ENCODE measurements at regions not wholly inside any gene's neighbourhood (a gene's known extent, or its start where the extent isn't known, plus 50 kb on each side); places are given as distances from the start of the nearest gene placed in this dataset.
A peak's percentile ranks its signal among the peaks of the same experiment; 100 is the strongest.

DNA sequence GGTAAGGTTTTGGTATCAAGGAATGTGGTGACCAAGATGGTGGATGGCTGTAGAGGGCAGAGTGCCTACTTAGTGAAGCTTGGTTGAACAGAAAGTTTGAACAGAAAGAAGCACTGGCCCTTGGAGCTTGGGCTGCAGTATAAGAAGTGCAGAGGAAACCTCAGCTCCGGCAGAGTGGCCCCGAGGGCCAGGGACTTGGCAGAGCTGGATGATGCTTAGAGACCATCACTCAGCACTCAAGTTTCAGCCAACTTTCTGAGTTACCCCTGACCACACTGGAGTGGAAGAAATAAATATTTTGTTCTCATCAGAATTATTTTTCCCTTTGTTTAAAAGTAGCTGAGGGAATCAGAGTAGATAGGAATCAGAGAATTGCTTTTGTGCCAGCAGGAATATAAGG, 336.7 kb downstream of the C7orf25 start:
- no peak for DNase-seq (ENCODE audit: extremely low read depth, insufficient read length)
- no peak overlapping the region for H3K4me3 ChIP-seq (replicated peaks; ENCODE audit: low read depth, low read length)
- H3K27me3 ChIP-seq (replicated peaks; ENCODE audit: control insufficient read depth, insufficient read depth, low read length) = no peaks in the 10 kb centered on the region
- no peaks in the 10 kb centered on the region for H3K36me3 ChIP-seq (ENCODE audit: control insufficient read depth, insufficient read depth, low read length)
- TF ChIP-seq, protein P1, sequence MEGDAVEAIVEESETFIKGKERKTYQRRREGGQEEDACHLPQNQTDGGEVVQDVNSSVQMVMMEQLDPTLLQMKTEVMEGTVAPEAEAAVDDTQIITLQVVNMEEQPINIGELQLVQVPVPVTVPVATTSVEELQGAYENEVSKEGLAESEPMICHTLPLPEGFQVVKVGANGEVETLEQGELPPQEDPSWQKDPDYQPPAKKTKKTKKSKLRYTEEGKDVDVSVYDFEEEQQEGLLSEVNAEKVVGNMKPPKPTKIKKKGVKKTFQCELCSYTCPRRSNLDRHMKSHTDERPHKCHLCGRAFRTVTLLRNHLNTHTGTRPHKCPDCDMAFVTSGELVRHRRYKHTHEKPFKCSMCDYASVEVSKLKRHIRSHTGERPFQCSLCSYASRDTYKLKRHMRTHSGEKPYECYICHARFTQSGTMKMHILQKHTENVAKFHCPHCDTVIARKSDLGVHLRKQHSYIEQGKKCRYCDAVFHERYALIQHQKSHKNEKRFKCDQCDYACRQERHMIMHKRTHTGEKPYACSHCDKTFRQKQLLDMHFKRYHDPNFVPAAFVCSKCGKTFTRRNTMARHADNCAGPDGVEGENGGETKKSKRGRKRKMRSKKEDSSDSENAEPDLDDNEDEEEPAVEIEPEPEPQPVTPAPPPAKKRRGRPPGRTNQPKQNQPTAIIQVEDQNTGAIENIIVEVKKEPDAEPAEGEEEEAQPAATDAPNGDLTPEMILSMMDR (IDR thresholded peaks at IDR 0.05; ENCODE audit: insufficient read depth, low read length, poor library complexity, severe bottlenecking) = no peak

DNA sequence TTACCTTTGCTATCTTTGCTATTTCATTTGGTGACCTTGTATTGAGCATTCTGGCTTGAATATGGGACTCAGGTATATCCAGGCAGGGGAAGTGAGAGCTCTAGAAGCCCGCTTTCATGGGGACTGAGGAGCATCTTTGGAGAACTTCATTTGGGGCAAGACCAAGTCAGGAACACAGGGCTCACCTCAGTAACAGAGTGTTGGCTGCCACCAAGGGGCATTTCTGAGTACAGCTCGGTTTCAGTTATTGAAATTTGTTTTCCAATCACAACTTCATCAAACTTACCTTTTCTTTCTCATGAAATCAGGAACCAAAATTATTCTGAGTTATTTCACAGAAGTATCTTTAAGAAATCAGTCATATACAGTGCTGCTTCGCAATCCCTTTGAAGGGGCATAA, 337.2 kb downstream of the C7orf25 start:
- no peaks in the 10 kb centered on the region for H3K27me3 ChIP-seq (replicated peaks; ENCODE audit: control insufficient read depth, insufficient read depth, low read length)
- TF ChIP-seq, protein P1 (IDR thresholded peaks at IDR 0.05; ENCODE audit: insufficient read depth, low read length, poor library complexity, severe bottlenecking) = peak; percentile 3
- no peaks in the 10 kb centered on the region for H3K36me3 ChIP-seq (ENCODE audit: control insufficient read depth, insufficient read depth, low read length)
- H3K4me3 ChIP-seq (replicated peaks; ENCODE audit: low read depth, low read length) = no peak overlapping the region
- no peak for DNase-seq (ENCODE audit: extremely low read depth, insufficient read length)

DNA sequence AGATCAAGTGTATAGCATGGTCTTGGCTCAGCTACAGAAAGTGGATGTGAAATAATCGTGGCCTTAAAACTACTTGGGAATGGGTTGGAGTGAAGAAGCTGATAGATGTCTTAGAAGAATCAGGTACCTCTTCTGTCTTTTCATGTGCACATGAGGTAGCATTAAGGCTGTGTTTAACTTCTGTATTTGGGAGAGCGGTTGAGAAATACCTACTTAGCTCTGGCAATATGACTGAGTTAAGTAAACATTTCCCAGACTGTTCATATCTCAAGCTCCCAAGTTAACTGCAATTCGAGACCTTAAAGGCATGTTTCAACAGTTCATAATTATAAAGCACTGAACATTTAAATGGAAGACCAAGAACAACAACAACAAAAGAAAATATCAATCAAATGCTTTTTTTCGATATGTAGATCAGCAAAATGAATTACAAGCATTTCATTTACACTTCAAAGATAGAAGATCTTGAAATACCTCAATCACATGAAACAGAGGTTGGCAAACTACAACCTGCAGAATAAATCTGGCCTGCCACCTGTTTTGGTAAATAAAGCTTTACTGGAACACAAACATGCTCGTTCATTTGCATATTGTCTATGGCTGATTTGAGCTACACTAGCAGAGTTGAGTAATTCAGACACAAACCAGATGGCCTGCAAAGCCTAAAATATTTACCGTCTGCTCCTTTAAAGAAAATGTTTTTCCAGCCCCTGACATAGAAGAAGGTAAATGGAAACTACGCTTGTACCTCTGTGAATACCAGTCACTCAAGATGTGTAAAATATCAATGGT, 337.1 kb upstream of the GLI3 start:
- no peak overlapping the region for H3K4me3 ChIP-seq (replicated peaks; ENCODE audit: low read depth, low read length)

DNA sequence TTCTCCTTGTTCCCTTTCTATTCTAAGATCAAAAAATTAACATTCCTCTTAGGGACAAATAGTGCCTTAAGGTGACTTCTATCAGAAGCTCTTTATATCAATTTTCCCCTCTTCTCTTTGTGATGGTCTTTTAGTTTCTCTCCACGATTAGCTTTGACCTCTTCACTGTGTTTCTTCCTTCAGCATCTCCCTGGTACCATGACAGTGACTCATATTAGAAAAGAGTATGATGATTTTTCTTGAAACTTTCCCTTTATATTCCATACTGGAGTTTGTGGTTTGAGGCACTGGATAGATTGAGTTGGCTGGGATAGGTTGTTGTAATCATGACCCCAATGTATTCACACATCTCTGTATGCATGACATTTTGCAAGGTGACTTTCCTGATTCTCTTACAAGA, 335.6 kb upstream of the GLI3 start:
- TF ChIP-seq, protein P1 (IDR thresholded peaks at IDR 0.05; ENCODE audit: insufficient read depth, low read length, poor library complexity, severe bottlenecking) = no peak
- DNase-seq (ENCODE audit: extremely low read depth, insufficient read length) = no peak
- no peaks in the 10 kb centered on the region for H3K36me3 ChIP-seq (ENCODE audit: control insufficient read depth, insufficient read depth, low read length)
- H3K4me3 ChIP-seq (replicated peaks; ENCODE audit: low read depth, low read length) = no peak overlapping the region
- no peaks in the 10 kb centered on the region for H3K27me3 ChIP-seq (replicated peaks; ENCODE audit: control insufficient read depth, insufficient read depth, low read length)

More for the DNA sequence above, 337.1 kb upstream of the GLI3 start:
- Histone ChIP-seq H3K36me3 (ENCODE audit: control insufficient read depth, insufficient read depth, low read length) (no peaks in the 10 kb centered on the region), H3K27me3 (replicated peaks; ENCODE audit: control insufficient read depth, insufficient read depth, low read length) (no peaks in the 10 kb centered on the region)
- DNase-seq (ENCODE audit: extremely low read depth, insufficient read length) = no peak
- TF ChIP-seq, protein P1 (IDR thresholded peaks at IDR 0.05; ENCODE audit: insufficient read depth, low read length, poor library complexity, severe bottlenecking) = no peak

DNA sequence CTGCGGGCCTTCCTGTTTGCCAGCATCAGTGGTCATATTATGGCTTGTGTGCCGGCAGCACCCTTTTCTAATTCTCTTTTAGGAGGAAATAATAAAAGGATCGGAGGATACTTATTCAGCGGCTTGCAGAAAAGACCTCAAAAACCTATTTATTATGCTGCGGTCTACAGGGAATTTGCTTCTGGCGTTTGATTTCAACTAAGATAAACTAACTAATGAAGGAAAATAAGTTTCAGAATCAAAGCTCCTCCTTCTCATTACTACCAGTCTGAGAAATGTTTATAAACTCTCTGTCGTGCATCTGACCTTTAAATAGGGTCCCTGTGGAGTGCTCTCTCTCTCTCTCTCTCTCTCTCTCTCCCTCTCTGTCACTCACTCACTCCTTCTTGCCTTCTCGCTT, 335.0 kb upstream of the GLI3 start:
- H3K36me3 ChIP-seq (ENCODE audit: control insufficient read depth, insufficient read depth, low read length) = no peaks in the 10 kb centered on the region
- H3K4me3 ChIP-seq (replicated peaks; ENCODE audit: low read depth, low read length) = no peak overlapping the region
- TF ChIP-seq, protein P1 (IDR thresholded peaks at IDR 0.05; ENCODE audit: insufficient read depth, low read length, poor library complexity, severe bottlenecking) = no peak
- H3K27me3 ChIP-seq (replicated peaks; ENCODE audit: control insufficient read depth, insufficient read depth, low read length) = no peaks in the 10 kb centered on the region
- no peak for DNase-seq (ENCODE audit: extremely low read depth, insufficient read length)
